ENCODE measurements at regions not wholly inside any gene's neighbourhood (a gene's known extent, or its start where the extent isn't known, plus 50 kb on each side); places are given as distances from the start of the nearest gene placed in this dataset.

- DNase-seq (ENCODE audit: low read depth) = no peak
These were observed 181.4 kb downstream of the AKR1D1 start for GRCh38 chr7:138257459-138258196.

GRCh38 chr7:138258197-138258559 is 181.9 kb downstream of the AKR1D1 start:
- DNase-seq (ENCODE audit: low read depth) = no peak

- no peak for DNase-seq (ENCODE audit: low read depth)
These were observed 183.4 kb downstream of the AKR1D1 start for GRCh38 chr7:138259675-138260074.

- no peak for DNase-seq (ENCODE audit: low read depth)
These were observed 191.7 kb downstream of the AKR1D1 start for GRCh38 chr7:138267934-138268333.

GRCh38 chr7:138276891-138277290 is 183.2 kb upstream of the TRIM24 start:
- DNase-seq (ENCODE audit: low read depth) = no peak

- DNase-seq (ENCODE audit: low read depth) = no peak
These were observed 181.5 kb upstream of the TRIM24 start for GRCh38 chr7:138278601-138279000.

GRCh38 chr7:138282997-138283396 is 177.1 kb upstream of the TRIM24 start:
- DNase-seq (ENCODE audit: low read depth) = no peak

- no peak for DNase-seq (ENCODE audit: low read depth)
These were observed 174.9 kb upstream of the TRIM24 start for GRCh38 chr7:138285129-138285528.

- no peak for DNase-seq (ENCODE audit: low read depth)
These were observed 173.2 kb upstream of the TRIM24 start for GRCh38 chr7:138286846-138287245.

- no peak for DNase-seq (ENCODE audit: low read depth)
These were observed 172.5 kb upstream of the TRIM24 start for GRCh38 chr7:138287549-138287948.

GRCh38 chr7:138289082-138289481 is 171.0 kb upstream of the TRIM24 start:
- no peak for DNase-seq (ENCODE audit: low read depth)

- DNase-seq (ENCODE audit: low read depth) = no peak
These were observed 170.2 kb upstream of the TRIM24 start for GRCh38 chr7:138289864-138290263.

- no peak for DNase-seq (ENCODE audit: low read depth)
These were observed 167.1 kb upstream of the TRIM24 start for GRCh38 chr7:138292951-138293350.

GRCh38 chr7:138295049-138295637 is 164.9 kb upstream of the TRIM24 start:
- no peak for DNase-seq (ENCODE audit: low read depth)

GRCh38 chr7:138297526-138297925 is 162.5 kb upstream of the TRIM24 start:
- no peak for DNase-seq (ENCODE audit: low read depth)

GRCh38 chr7:138299066-138299465 is 161.0 kb upstream of the TRIM24 start:
- no peak for DNase-seq (ENCODE audit: low read depth)

GRCh38 chr7:138303230-138304070 is 156.6 kb upstream of the TRIM24 start:
- DNase-seq (ENCODE audit: low read depth) = no peak

GRCh38 chr7:138304071-138304320 is 156.1 kb upstream of the TRIM24 start:
- no peak for DNase-seq (ENCODE audit: low read depth)

- DNase-seq (ENCODE audit: low read depth) = no peak
These were observed 152.4 kb upstream of the TRIM24 start for GRCh38 chr7:138307633-138308032.

GRCh38 chr7:138308136-138308535 is 151.9 kb upstream of the TRIM24 start:
- no peak for DNase-seq (ENCODE audit: low read depth)

GRCh38 chr7:138309186-138309585 is 150.9 kb upstream of the TRIM24 start:
- DNase-seq (ENCODE audit: low read depth) = no peak

- DNase-seq (ENCODE audit: low read depth) = no peak
These were observed 146.3 kb upstream of the TRIM24 start for GRCh38 chr7:138313829-138314178.

GRCh38 chr7:138316421-138317043 is 143.5 kb upstream of the TRIM24 start:
- DNase-seq (ENCODE audit: low read depth) = no peak
